Inferior parietal cortex (tissue), 1 donor: ENCODE measurements at regions not wholly inside any gene's neighbourhood (a gene's known extent, or its start where the extent isn't known, plus 50 kb on each side); places are given as distances from the start of the nearest gene placed in this dataset.

Source experiments
- DNase-seq: peaks from one replicate; pipeline ENCODE4 v3.0.0-alpha.2; 2016; ENCODE audit errors: extremely low spot score

DNA sequence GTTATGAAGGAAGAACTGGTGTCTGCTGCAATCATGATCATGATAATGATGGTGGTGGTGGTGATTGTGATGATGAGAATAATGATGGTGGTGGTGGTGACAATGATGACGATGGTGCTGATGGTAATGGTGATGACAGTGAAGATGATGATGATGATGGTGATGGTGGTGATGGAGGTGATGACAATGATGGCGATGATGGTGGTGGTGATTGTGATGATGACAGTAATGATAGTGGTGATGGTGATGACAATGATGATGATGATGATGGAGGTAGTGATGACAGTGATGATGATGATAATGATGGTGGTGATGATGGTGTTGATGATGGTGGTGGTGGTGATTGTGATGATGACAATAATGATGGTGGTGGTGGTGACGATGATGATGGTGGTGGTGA lies 52.8 kb upstream of the ANO1 start:
- DNase-seq = no peak

DNA sequence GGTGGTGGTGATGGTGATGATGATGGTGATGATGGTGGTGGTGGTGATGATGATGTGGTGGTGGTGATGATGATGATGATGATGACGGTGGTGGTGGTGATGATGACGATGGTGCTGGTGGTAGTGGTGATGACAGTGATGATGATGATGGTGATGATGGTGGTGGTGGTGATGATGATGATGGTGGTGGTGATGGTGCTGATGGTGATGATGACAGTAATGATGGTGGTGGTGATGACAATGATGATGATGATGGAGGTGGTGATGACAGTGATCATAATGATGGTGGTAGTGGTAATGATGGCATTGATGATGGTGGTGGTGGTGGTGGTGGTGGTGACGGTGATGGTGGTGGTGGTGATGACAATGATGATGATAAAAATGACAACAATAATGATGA lies 52.1 kb upstream of the ANO1 start:
- DNase-seq = no peak

DNA sequence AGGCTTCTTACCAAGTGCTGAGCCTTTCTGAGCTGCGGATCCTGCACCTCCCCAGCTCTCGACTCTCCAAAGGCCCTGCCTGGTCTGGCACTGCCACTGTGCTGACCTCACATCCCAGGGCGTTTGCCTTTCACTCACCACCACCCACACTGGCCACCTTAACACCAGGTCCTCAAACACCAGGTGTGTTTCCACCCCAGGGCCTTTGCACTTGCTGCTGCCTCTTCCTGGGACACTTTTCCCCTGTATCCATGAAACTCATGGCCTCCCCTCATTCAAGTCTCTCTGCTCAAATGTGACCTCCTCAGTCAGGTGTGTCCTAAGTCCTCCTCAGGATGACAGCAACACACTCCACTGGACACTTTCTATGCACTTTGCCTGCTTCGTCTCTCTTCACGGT lies 51.4 kb upstream of the ANO1 start:
- DNase-seq = no peak

DNA sequence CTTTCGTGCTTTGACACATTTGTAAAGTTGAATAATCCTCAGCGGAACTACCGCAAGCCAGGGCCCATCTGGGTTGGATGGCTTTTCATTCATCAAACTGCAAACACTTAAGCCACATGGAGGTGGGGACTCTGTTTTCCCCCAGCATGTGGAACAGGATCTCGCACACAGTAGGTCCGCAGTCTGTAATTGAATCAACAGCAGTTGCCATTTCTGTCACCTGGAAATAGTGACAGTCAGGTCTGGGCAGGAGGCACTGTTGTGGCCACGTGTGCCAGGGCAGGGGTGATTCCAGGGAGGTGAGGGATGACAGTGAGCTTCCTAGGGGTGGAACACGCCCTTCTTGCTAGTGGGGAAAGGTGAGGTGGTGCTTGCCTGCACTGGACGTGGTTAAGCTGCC lies 50.7 kb upstream of the ANO1 start:
- DNase-seq = no peak

DNA sequence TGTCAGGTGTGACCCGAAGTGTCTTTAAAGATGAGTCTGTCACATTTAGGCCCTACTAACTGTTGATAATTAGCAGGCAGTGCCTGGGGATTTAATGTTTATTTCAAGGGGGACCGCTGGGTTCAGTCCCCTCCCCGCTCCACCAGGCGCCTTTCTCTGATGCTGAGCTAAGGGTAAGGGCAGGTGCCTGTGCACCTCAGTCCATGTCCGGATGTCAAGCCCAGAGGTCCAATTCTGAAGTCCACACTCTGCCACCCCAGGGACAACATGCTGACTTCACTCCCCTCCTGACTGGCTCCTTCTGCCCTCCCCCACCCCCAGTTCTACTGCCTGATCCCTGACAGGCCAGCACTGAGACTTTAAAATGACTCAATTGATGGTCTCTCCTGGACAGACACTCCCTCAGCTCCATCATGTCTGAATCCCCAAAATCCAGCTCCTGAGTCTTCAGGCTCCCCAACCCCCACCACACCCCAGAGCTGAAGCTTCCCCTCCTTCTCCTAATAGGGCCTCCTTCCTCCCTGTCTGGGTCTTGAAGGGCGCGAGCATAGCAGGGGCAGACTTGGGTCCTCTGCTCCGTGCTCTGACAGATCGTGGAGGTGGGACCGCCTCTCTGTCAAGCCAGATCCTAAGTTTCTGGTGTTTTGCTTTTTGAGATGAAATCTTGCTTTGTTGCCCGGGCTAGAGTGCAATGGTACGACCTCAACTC lies 49.8 kb upstream of the ANO1 start:
- no peak for DNase-seq
